ENCODE measurements at regions not wholly inside any gene's neighbourhood (a gene's known extent, or its start where the extent isn't known, plus 50 kb on each side); places are given as distances from the start of the nearest gene placed in this dataset.

GRCh38 chr1:2857521-2857920 lies 56.0 kb upstream of the TTC34 start:
- no peak for TF ChIP-seq CTCF (IDR thresholded peaks at IDR 0.05; ENCODE audit: low read depth, low read length, missing control alignments)
- DNase-seq (ENCODE audit: extremely low read depth, low read depth): no peak

GRCh38 chr1:2858676-2859075 lies 57.2 kb upstream of the TTC34 start:
- no peak overlapping the region for H3K4me3 ChIP-seq (replicated peaks; ENCODE audit: low read depth, low read length)
- DNase-seq (ENCODE audit: extremely low read depth, low read depth): no peak
- TF ChIP-seq CTCF (IDR thresholded peaks at IDR 0.05; ENCODE audit: low read depth, low read length, missing control alignments): no peak

More at GRCh38 chr1:2857521-2857920, 56.0 kb upstream of the TTC34 start:
- no peak overlapping the region for H3K4me3 ChIP-seq (replicated peaks; ENCODE audit: low read depth, low read length)

GRCh38 chr1:2859219-2859880 lies 57.9 kb upstream of the TTC34 start:
- TF ChIP-seq CTCF (IDR thresholded peaks at IDR 0.05; ENCODE audit: low read depth, low read length, missing control alignments): no peak
- DNase-seq (ENCODE audit: extremely low read depth, low read depth): no peak
- H3K4me3 ChIP-seq (replicated peaks; ENCODE audit: low read depth, low read length): no peak overlapping the region

GRCh38 chr1:2859881-2860430 lies 58.5 kb upstream of the TTC34 start:
- TF ChIP-seq CTCF (IDR thresholded peaks at IDR 0.05; ENCODE audit: low read depth, low read length, missing control alignments): no peak
- no peak for DNase-seq (ENCODE audit: extremely low read depth, low read depth)
- no peak overlapping the region for H3K4me3 ChIP-seq (replicated peaks; ENCODE audit: low read depth, low read length)

- no peak for TF ChIP-seq CTCF (IDR thresholded peaks at IDR 0.05; ENCODE audit: low read depth, low read length, missing control alignments)
- no peak for DNase-seq (ENCODE audit: extremely low read depth, low read depth)
Observed at GRCh38 chr1:2860476-2861142, 59.1 kb upstream of the TTC34 start.

GRCh38 chr1:2861143-2861987 lies 59.9 kb upstream of the TTC34 start:
- no peak for DNase-seq (ENCODE audit: extremely low read depth, low read depth)
- H3K4me3 ChIP-seq (replicated peaks; ENCODE audit: low read depth, low read length): no peak overlapping the region
- no peak for TF ChIP-seq CTCF (IDR thresholded peaks at IDR 0.05; ENCODE audit: low read depth, low read length, missing control alignments)

More at GRCh38 chr1:2860476-2861142, 59.1 kb upstream of the TTC34 start:
- H3K4me3 ChIP-seq (replicated peaks; ENCODE audit: low read depth, low read length): no peak overlapping the region

All from HFF-Myc (cell line).